ENCODE measurements at regions not wholly inside any gene's neighbourhood (a gene's known extent, or its start where the extent isn't known, plus 50 kb on each side); places are given as distances from the start of the nearest gene placed in this dataset.

GRCh38 chr2:196362973-196363549 is 191.7 kb upstream of the STK17B start:
- H3K36me3 Mint-ChIP-seq (ENCODE audit: low read depth) = no peaks in the 10 kb centered on the region
- H3K27ac Mint-ChIP-seq = no peak overlapping the region
- no peak overlapping the region for H3K4me3 Mint-ChIP-seq
- H3K4me1 Mint-ChIP-seq (ENCODE audit: low read depth) = peaks cover 6% of the 10 kb centered on the region
- no peaks in the 10 kb centered on the region for H3K27me3 Mint-ChIP-seq (ENCODE audit: low read depth)
- peaks cover 2% of the 10 kb centered on the region for H3K9me3 Mint-ChIP-seq

GRCh38 chr2:196365145-196365544 is 193.8 kb upstream of the STK17B start:
- peaks cover 10% of the 10 kb centered on the region for H3K9me3 Mint-ChIP-seq
- H3K27me3 Mint-ChIP-seq (ENCODE audit: low read depth) = no peaks in the 10 kb centered on the region
- peaks cover 2% of the 10 kb centered on the region for H3K36me3 Mint-ChIP-seq (ENCODE audit: low read depth)
- no peak overlapping the region for H3K4me3 Mint-ChIP-seq
- H3K4me1 Mint-ChIP-seq (ENCODE audit: low read depth) = peaks cover 6% of the 10 kb centered on the region
- no peak overlapping the region for H3K27ac Mint-ChIP-seq

- Mint-ChIP-seq H3K27me3 (ENCODE audit: low read depth) (no peaks in the 10 kb centered on the region), H3K4me1 (ENCODE audit: low read depth) (peaks cover 4% of the 10 kb centered on the region), H3K27ac (no peak overlapping the region), H3K9me3 (peaks cover 12% of the 10 kb centered on the region), H3K36me3 (ENCODE audit: low read depth) (peaks cover 2% of the 10 kb centered on the region), H3K4me3 (no peak overlapping the region)
Observed at GRCh38 chr2:196365923-196366322, 194.5 kb upstream of the STK17B start.

GRCh38 chr2:196367633-196368032 is 196.3 kb upstream of the STK17B start:
- Mint-ChIP-seq H3K9me3 (peaks cover 12% of the 10 kb centered on the region), H3K4me3 (no peak overlapping the region), H3K4me1 (ENCODE audit: low read depth) (peaks cover 4% of the 10 kb centered on the region), H3K27me3 (ENCODE audit: low read depth) (no peaks in the 10 kb centered on the region), H3K27ac (no peak overlapping the region), H3K36me3 (ENCODE audit: low read depth) (peaks cover 2% of the 10 kb centered on the region)

GRCh38 chr2:196368546-196369225 is 197.3 kb upstream of the STK17B start:
- Mint-ChIP-seq H3K4me1 (ENCODE audit: low read depth) (peaks cover 4% of the 10 kb centered on the region), H3K27ac (no peak overlapping the region), H3K4me3 (no peak overlapping the region), H3K36me3 (ENCODE audit: low read depth) (peaks cover 2% of the 10 kb centered on the region), H3K27me3 (ENCODE audit: low read depth) (no peaks in the 10 kb centered on the region), H3K9me3 (peaks cover 12% of the 10 kb centered on the region)

GRCh38 chr2:196369967-196370366 is 198.6 kb upstream of the STK17B start:
- no peak overlapping the region for H3K4me3 Mint-ChIP-seq
- peaks cover 4% of the 10 kb centered on the region for H3K4me1 Mint-ChIP-seq (ENCODE audit: low read depth)
- H3K36me3 Mint-ChIP-seq (ENCODE audit: low read depth) = peaks cover 2% of the 10 kb centered on the region
- no peak overlapping the region for H3K27ac Mint-ChIP-seq
- peaks cover 4% of the 10 kb centered on the region for H3K27me3 Mint-ChIP-seq (ENCODE audit: low read depth)
- H3K9me3 Mint-ChIP-seq = peaks cover 12% of the 10 kb centered on the region

GRCh38 chr2:196370381-196370780 is 199.0 kb upstream of the STK17B start:
- no peak overlapping the region for H3K27ac Mint-ChIP-seq
- peaks cover 4% of the 10 kb centered on the region for H3K27me3 Mint-ChIP-seq (ENCODE audit: low read depth)
- no peak overlapping the region for H3K4me3 Mint-ChIP-seq
- H3K36me3 Mint-ChIP-seq (ENCODE audit: low read depth) = peaks cover 2% of the 10 kb centered on the region
- peaks cover 4% of the 10 kb centered on the region for H3K4me1 Mint-ChIP-seq (ENCODE audit: low read depth)
- H3K9me3 Mint-ChIP-seq = peaks cover 12% of the 10 kb centered on the region

- Mint-ChIP-seq H3K36me3 (ENCODE audit: low read depth) (peaks cover 2% of the 10 kb centered on the region), H3K27ac (no peak overlapping the region), H3K4me3 (no peak overlapping the region), H3K4me1 (ENCODE audit: low read depth) (no peaks in the 10 kb centered on the region), H3K27me3 (ENCODE audit: low read depth) (peaks cover 4% of the 10 kb centered on the region), H3K9me3 (peaks cover 12% of the 10 kb centered on the region)
Observed at GRCh38 chr2:196372276-196372809, 201.0 kb upstream of the STK17B start.

GRCh38 chr2:196372811-196373664 is 201.7 kb upstream of the STK17B start:
- Mint-ChIP-seq H3K4me1 (ENCODE audit: low read depth) (no peaks in the 10 kb centered on the region), H3K27ac (no peak overlapping the region), H3K36me3 (ENCODE audit: low read depth) (peaks cover 2% of the 10 kb centered on the region), H3K4me3 (no peak overlapping the region), H3K9me3 (peaks cover 11% of the 10 kb centered on the region), H3K27me3 (ENCODE audit: low read depth) (peaks cover 4% of the 10 kb centered on the region)

- Mint-ChIP-seq H3K4me1 (ENCODE audit: low read depth) (no peaks in the 10 kb centered on the region), H3K9me3 (no peaks in the 10 kb centered on the region), H3K36me3 (ENCODE audit: low read depth) (no peaks in the 10 kb centered on the region), H3K27me3 (ENCODE audit: low read depth) (peaks cover 12% of the 10 kb centered on the region), H3K27ac (no peak overlapping the region), H3K4me3 (no peak overlapping the region)
Observed at GRCh38 chr2:196376984-196377877, 205.9 kb upstream of the STK17B start.

- Mint-ChIP-seq H3K4me3 (no peak overlapping the region), H3K4me1 (ENCODE audit: low read depth) (no peaks in the 10 kb centered on the region), H3K9me3 (no peaks in the 10 kb centered on the region), H3K27me3 (ENCODE audit: low read depth) (peaks cover 9% of the 10 kb centered on the region), H3K27ac (no peak overlapping the region), H3K36me3 (ENCODE audit: low read depth) (no peaks in the 10 kb centered on the region)
Observed at GRCh38 chr2:196379600-196379999, 208.2 kb upstream of the STK17B start.

GRCh38 chr2:196380098-196380497 is 208.7 kb upstream of the STK17B start:
- no peak overlapping the region for H3K27ac Mint-ChIP-seq
- no peaks in the 10 kb centered on the region for H3K4me1 Mint-ChIP-seq (ENCODE audit: low read depth)
- H3K27me3 Mint-ChIP-seq (ENCODE audit: low read depth) = peaks cover 8% of the 10 kb centered on the region
- no peaks in the 10 kb centered on the region for H3K9me3 Mint-ChIP-seq
- H3K4me3 Mint-ChIP-seq = no peak overlapping the region
- no peaks in the 10 kb centered on the region for H3K36me3 Mint-ChIP-seq (ENCODE audit: low read depth)

- H3K4me1 Mint-ChIP-seq (ENCODE audit: low read depth) = no peaks in the 10 kb centered on the region
- no peaks in the 10 kb centered on the region for H3K36me3 Mint-ChIP-seq (ENCODE audit: low read depth)
- no peak overlapping the region for H3K4me3 Mint-ChIP-seq
- no peak overlapping the region for H3K27ac Mint-ChIP-seq
- peaks cover 8% of the 10 kb centered on the region for H3K27me3 Mint-ChIP-seq (ENCODE audit: low read depth)
- no peaks in the 10 kb centered on the region for H3K9me3 Mint-ChIP-seq
Observed at GRCh38 chr2:196380575-196380974, 209.2 kb upstream of the STK17B start.

GRCh38 chr2:196381464-196381863 is 210.1 kb upstream of the STK17B start:
- Mint-ChIP-seq H3K36me3 (ENCODE audit: low read depth) (no peaks in the 10 kb centered on the region), H3K4me3 (no peak overlapping the region), H3K27me3 (ENCODE audit: low read depth) (peaks cover 8% of the 10 kb centered on the region), H3K9me3 (no peaks in the 10 kb centered on the region), H3K4me1 (ENCODE audit: low read depth) (no peaks in the 10 kb centered on the region), H3K27ac (no peak overlapping the region)

Measured in T-helper 1 cell treated with Interleukin-12 subunit alpha and Interleukin-12 subunit beta and Interleukin-4 antibody, amounts not matched to agents 30 μg/mL and 1 μg/mL, for 36 hours (primary cell).